OCI-LY3 (cell line): ENCODE measurements at regions not wholly inside any gene's neighbourhood (a gene's known extent, or its start where the extent isn't known, plus 50 kb on each side); places are given as distances from the start of the nearest gene placed in this dataset.

Source experiments
- CTCF ChIP-seq: fragments of 200-600, 300-600 bp; sonication (generic); IDR thresholded peaks from 2 replicates; pipeline ENCODE4 v1.5.1; 2014; ENCODE audit warnings: antibody characterized with exemption, low read length, low read depth
- EZH2phosphoT487 ChIP-seq: fragments of 200-600 bp; shearing (Covaris generic); IDR thresholded peaks from 2 replicates; pipeline ENCODE4 v1.6.1; 2018; ENCODE audit warnings: antibody characterized with exemption, mixed run types, low read depth

GRCh38 chr2:6010163-6010562 is 318.0 kb downstream of the SOX11 start:
- no peak for TF ChIP-seq CTCF
- TF ChIP-seq EZH2phosphoT487, result no peak
